Stimulated activated CD4-positive, alpha-beta T cell treated with anti-CD3 and anti-CD28 coated beads, Interleukin-4, amount 100 ng/mL, for 48 hours (primary cell): ENCODE measurements at regions not wholly inside any gene's neighbourhood (a gene's known extent, or its start where the extent isn't known, plus 50 kb on each side); places are given as distances from the start of the nearest gene placed in this dataset.

ENCODE experiments used
- DNase-seq, 2 donors: peaks; one replicate each; pipeline ENCODE4 v3.0.0-alpha.2; 2020; ENCODE audit warnings: low read depth in 2 of 2

DNA sequence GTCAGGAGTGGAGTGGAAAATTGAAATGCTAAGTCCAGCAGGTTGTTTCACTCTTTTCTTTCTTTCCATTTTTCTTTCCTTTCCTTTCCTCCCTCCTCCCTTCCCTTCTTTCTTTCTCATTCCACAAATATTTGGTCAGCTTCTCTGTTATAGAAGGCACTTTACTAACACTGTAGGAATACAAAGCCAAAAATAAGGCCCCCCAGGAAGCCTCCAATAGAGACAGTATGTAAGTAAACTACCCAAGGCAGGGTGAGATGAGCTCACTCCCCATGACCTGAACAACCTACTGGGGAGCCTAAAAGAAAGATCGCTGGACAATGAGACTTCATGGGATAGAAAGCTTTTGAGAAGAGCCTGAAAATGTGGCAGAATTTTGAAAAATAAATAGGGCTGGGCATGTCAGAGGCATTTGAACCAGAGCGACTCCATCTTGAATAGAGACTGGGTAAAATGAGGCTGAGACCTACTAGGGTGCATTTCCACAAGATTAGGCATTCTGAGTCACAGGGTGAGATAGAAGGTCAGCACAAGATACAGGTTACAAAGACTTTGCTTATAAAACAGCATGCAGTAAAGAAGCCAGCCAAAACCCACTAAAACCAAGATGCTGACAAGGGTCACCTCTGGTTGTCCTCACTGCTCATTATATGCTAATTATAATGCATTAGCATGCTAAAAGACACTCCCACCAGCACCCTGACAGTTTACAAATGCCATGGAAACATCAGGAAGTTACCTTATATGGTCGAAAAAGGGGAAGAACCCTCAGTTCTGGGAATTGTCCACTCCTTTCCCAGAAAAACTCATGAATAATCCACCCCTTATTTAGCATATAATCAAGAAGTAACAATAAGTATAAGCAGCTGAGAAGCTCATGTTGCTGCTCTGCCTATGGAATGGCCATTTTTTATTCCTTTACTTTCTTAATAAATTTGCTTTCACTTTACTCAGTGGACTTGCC is 158.9 kb upstream of the EGFLAM start:
- no peak for DNase-seq

DNA sequence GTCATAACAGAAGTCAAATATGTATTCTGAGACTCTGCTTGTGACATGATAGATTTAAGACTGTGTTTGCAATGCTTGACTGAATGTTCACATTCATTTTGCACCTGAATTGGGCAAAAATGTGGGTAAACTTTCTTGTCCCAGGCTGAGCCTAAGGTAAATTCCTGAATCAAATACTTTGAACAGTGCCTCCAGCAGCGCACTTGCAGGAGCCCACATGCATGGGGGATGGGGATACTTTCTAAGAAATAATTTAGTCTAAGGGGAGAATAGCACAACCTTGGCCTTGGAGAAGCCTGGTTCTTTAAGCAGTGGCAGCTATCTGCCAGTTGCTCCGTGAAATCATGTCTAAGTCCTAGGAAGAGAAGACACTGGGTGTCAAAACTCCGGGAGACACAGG is 163.5 kb upstream of the EGFLAM start:
- DNase-seq, result no peak

DNA sequence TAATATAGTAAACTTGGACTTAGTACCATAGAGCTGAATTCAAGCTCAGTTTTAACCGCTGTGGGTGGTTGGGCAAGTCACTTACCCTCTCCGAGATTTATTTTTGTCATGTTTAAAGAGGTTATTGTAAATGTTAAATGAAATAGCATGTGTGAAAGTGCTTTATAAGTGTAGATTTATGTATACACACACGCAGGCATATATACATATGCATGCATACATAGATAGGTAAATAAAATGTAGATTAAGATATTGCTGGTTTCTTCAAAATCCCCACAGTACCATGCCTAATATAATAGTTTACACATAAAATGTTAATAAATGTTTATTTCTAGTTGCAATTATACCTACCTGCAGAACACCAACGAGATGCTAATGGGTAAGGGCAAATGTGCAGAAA is 164.5 kb upstream of the EGFLAM start:
- no peak for DNase-seq

DNA sequence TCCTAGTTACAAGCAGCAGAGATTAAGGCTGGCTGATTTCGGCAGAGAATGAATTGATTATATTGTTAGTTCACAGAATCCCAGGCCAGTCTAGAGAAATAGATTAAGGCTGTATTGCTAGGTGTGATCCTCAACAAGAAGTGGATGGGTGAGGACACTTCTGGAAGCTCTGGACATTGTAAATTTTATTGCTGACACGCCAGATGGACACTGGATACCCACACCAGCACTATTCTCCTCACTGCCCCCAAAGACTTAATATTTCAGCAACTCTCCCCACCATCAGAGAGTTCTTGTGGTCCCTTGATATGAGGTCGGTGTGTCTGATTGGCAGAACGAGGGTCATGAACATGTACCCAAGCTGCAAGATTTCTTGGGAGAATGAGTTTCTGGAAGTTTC is 171.6 kb upstream of the EGFLAM start:
- no peak for DNase-seq

DNA sequence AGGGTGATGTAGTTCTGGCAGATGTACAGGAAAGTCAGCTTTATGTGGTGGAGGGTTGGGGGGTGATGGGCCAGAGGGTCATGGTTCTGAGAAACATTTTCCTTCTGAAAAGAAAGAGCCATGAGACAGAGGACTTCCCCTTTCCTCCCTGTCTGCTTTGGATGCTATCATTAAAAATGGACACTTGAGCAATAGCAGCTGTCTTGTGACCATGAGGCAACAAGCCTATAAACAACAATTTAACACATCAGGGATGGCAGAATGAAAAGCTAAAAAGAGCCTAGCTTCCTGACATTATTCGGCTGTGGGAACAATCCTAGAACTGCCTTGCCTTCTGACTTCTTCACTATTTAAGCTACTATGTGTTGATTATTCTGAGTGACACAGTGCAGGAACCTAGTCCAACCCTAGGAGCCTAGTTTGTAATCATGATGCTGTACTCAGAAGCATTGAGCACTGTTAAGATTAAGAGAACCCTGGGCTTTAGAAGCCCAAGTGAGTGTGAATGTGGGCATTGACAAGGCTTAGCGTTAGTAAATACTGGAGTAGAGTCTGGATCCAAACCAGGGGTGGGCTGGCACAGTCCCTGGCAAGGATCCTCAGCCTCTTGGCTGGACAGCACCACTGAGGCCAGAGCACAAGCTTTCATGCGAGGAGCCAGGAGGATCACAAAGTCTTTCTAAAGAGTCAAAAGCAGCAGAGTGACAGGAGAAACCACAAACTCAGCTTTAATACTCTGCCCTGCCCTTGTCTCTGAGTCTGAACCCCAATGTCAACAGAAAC is 178.5 kb upstream of the EGFLAM start:
- DNase-seq, result no peak

DNA sequence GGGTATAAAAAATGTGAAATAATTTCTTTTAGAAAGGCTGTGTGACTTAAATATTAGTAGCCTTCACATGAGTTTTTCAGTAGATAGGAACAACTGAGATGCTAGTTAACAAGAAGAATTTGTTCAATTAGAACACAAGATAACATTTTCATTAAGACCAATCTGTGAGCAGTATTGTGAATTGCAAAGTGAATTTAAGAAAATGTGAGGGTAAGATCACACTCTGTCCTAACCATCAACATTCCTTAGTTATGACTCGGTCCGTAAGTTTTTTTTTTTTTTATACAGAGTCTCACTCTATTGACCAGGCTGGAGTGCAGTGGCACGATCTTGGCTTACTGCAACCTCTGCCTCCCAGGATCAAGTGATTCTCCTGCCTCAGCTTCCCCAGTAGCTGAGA is 180.2 kb upstream of the EGFLAM start:
- no peak for DNase-seq

DNA sequence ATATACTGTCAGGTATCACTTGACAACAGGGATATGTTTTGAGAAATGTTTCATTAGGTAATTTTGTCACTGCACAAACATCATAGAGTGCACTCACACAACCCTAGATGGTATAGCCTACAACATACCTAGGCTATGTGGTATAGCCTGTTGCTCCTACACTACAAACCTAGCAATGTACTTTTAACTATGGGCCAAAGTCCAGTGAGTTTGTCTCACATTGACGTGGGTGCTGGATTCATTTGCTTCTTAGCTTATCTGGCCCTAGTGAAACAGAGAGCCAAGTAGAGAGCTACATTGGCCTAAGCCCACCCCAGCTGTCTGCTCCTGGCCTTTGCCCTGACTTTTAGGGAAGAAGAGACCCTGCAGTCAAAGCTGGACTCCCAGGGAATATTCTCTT is 180.7 kb upstream of the EGFLAM start:
- DNase-seq, result no peak

DNA sequence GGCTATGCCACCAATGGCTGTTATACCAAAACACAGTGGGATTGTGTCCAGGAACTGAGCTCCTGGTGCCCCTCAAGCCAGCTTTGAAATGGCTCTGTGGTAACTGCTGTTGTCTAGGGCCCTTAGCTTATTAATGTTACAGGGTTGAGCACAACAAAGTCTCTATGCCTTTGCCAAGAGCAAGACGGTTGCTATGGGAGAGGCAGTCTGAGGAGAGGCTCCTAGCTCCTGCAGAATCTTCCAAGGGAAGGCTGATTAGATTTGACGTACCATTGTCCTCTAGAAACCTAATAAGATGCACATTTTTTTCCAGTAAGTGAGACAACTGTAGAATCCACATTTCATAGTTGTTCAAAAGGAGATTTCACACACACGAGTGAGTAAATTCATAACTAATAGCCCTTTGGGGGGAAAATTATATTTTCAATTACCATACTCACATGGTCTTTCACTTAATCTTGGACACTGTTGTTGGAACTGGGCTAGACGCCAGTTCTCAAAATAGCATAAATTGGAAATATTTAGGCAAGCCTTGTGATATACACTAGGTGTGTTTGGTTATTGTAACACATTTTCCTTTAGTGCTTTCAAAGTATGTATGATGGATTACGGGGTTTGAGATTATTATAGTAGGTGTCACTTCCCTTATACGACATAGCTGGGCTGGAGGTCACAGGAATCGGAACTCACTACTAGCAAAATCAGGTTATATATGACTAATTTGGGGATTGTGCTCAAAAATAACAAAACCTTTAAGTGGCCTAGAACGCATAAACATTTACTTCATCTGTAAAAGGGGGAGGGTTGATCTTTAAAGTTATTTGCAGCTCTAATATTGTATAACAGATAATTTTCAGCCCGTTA is 186.3 kb upstream of the EGFLAM start:
- DNase-seq, result no peak

DNA sequence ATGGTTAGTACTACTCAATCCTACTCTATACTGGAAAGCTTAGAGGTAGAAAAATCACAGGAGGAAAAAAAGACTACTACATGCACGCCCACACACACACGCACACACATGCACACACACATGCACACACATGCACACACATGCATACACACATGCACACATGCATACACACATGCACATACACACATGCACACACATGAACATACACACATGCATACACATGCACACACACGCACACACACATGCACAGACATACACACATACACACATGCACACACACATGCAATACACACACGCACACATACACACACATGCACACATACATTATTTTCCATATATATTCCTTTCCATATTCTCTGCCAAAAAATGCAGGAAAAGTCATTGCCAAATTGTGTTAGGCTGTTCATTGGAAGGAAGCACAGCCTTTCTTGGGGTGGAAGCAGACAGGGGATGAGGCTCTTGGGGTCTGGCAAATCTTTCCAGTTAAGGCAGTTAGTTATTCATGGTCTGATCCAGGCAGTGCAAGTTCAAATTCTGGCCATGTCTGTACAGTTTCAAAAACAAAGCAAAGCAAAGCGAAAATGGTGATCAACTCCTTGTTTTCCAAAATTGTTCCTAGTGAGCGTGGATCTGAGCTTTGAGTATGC is 187.9 kb upstream of the EGFLAM start:
- DNase-seq, result no peak

DNA sequence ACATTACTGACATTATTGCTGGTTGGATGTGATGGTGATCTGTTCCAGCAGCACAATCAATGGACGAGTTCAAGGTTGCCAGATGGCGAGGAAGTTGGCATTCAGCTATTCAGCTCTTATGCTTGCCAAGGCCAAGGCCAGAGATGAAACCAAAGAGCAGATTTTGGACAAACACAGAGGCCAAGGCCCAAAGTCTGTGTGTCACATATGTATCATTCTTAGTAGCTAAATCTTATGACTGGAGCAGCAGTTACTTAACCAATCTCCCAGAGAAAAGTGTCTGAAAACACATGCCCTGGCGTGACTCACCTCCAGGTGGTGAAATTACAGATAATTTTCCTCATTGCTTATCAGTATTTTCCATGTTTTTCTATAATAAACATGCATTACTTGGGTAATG is 189.0 kb upstream of the EGFLAM start:
- DNase-seq, result no peak

DNA sequence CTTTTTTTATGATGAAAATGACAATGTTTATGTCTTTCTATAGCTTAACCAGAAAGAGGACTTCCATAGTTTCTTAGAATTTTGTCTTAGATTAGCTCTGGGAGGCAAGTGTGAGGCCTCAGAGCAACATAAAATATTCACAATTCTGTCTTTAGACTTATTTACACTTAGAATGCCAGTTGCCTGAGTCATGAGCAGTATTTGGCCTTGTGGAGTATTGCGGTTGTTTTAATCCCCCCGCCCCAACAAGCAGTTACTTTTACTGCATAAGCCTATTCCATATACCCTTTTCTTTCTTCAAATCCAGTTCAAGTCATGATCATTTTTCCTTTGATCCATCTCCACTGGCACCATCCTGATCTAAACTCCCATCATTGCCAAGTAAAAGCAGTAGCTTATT is 198.0 kb upstream of the EGFLAM start:
- no peak for DNase-seq

DNA sequence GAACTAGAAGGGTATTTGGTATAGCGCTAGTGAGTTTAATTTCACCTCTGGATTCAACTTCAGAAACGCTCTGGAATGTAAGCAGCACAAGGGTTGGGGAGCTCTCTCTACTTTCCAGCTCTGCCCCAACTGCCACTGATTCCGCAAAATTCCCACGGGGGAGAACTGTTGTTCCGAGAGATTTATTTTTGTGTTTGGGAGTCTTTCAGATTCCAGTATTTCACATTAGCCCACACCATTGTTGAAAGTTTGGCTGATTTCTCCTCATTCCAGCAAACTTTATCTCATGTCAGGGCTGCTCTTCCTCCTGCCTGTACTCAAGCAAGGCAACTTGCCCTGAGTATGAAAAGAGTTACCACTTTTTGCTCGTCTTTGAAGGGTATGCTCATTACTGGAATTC is 198.5 kb upstream of the EGFLAM start:
- no peak for DNase-seq

DNA sequence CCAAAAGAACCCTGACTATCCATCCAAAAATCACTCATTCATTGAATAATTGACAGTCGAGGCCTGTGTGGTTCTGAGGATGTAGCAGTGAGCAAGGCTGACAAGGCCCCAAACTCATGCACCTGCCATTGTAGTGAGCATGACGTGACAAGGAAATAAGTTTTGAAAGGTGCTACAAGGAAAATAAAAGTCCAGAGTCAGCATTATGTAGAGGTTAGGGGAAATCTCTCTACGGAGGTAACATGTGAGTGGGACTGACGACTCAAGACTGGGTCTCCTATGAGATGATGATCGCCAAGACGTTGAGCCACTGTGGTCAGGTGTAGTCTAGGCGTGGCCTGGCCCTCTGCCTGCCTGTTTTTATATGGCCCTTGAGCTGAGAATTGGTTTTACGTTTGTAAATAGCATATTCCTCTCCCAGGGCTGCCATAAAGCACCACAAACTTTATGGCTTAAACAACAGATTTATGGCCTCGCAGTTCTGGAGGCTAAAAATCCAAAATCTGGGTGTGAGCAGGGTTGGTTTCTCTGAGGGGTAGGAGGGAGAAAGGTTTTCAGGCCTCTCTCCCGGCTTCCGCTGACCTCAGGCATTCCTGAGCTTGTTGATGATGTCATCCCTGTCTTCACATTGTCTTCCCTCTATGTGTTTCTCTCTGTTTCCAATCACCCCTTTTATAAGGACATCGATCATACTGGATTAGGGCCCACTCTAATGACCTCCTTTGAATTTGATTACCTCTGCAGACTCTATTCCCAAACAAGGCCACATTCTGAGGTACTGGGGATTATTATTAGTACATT is 206.4 kb upstream of the EGFLAM start:
- DNase-seq, result no peak

DNA sequence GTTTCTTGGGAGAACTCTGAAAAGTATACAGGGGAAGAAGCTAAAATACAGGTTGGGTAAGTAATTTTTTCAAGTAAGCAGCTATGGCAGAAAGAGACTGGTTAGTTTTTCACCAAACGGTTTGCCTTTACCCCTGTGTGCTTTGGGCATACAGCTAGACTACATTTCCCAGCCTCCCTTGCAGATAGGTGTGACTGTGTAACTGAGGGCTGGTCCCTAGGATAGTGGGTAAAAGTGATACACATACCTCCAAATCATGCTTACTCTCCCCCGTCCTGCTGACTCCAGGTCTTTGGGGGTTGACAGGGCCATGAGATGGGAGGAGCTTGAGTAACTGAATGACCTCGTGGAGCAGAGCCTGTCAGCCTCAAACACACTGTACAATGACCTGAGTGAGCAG is 208.6 kb upstream of the GDNF start:
- no peak for DNase-seq

DNA sequence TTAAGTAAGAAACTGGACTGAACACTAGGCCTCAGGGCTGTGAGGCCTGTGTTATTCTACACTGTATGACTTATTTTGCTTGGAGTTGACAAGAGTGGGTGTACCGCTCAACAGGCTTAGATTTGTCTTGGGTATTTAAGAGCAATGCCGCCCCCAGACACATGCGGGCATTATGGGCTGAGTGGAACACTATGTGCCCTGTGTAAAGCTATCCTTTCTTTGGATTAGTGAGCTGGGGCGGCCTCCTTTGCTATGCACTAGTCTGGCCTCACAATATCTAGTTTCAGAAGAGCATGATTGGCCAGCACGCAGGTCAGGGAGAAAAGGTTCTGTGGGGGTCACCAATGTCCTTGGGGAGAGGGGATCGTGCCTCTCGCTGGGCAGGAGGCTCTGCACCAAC is 206.3 kb upstream of the GDNF start:
- no peak for DNase-seq

DNA sequence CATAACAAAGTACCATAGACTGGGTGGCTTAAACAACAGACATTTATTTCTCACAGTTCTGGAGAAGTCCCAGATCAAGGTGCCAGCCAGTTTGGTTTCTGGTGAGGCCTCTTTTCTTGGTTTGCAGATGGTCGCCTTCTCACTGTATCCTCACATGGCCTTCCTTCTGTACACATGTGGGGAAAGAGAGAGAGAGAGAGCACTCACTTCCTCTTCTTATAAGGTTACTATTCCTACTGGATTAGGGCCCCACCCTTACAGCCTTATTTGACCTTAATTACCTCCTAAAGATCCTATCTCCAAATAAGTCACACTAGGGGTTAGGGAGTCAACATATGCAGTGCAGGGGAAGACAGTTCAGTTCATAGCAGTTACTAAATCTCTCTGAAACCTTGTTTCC is 205.6 kb upstream of the GDNF start:
- no peak for DNase-seq

DNA sequence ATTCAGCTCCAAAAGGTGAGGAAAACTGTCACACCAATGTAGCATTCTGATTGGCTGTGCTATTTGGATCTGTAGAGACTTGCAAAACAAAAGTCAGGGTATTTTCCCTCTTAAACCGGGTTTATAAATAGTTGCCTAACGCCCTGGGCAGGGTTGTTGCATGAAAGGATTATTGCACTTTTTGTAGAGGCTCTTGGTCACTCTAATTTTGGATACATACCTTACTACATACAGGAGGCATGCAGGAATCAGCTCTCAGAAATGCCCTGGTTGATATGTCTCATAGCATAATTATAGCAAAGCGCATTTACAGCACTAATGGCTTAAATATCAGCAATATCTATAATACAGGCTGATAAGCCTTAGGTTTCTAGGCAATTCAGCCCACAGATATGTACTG is 200.0 kb upstream of the GDNF start:
- no peak for DNase-seq

DNA sequence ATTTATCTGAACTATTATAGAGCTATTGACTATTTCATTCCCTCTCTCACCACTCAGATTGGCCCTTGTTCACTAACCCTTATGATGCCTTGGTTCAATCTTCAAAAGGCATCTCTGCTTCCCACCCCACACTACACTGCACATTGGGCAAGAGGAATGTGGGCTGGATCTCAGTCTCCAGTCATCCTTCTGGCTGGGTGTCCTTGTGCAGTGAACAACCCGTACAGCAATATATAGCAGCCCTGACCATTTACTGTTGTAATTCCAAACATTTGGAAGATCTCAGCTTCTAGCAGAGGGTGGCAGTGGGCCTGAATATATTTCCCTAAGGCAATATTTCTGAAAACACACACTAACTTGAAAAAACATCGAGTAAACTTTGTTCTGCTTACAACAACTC is 199.2 kb upstream of the GDNF start:
- no peak for DNase-seq

DNA sequence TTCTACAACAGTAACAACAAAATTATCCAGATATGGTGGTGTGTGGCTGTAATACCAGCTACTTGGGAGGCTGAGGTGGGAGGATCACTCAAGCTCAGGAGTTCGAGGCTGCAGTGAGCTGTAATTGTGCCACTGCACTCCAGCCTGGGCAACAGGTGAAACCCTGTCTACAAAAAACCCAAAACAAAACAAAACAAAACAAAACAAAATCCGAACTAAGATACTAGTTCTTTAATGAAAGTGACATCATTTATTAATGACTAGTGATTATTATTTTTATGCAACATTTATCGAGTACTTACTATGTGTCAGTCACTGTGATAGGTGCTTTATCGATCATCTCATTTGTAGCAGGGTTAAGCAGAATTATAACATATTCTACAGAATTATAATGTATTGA is 196.9 kb upstream of the GDNF start:
- DNase-seq, result no peak

DNA sequence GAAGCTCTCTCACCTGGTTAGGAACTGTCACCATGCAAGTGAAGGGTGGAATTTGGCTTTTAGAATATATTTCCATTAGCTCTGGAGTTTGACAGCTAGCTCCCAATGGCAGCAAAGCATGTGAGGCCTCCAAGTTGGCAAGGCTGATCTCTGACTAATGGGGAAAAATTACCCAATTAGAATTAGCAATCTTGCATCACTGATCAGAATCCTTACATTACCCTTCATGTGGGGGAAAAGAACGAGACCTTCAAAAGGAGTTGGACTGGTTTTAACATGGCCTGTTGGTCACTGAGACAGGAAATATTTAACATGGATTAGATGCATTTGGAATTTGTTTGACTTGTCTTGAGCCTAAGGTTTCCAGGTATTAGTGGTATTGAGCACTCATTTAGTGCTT is 192.3 kb upstream of the GDNF start:
- no peak for DNase-seq

DNA sequence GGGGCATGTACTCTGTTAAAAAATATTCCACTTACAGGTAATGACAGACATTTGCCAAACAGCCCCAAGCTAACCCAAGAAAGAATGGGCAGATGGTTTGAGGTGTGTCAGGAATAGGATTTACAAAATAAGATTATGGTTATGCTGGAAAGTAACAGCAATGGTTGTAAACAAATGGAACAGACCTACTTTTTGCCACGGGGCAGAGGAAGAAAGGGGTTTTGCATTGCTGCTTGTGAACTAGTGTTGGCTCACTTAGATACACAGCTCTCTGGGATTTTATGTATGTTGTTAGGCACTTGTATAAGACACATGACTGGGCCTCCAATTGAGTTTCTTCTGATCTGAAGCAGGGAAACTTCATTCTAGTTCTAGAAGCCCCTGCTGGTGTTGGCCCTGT is 191.5 kb upstream of the GDNF start:
- DNase-seq, result no peak
